ENCODE measurements at regions not wholly inside any gene's neighbourhood (a gene's known extent, or its start where the extent isn't known, plus 50 kb on each side); places are given as distances from the start of the nearest gene placed in this dataset.
"Not testable (repeated sequence)": the region's sequence is repeated elsewhere in the genome, so short reads cannot be mapped to it uniquely, and the experiment has no call there.

GRCh38 chr1:195744256-195744655 lies 864.0 kb downstream of the KCNT2 start:
- in situ Hi-C loops (cut with HindIII; ENCODE audit: low pct_ligation_motif_present, low pct_unique_long_range_greater_than_20kb, low sequenced_read_pairs): no loop called here
- no peak for DNase-seq

DNA sequence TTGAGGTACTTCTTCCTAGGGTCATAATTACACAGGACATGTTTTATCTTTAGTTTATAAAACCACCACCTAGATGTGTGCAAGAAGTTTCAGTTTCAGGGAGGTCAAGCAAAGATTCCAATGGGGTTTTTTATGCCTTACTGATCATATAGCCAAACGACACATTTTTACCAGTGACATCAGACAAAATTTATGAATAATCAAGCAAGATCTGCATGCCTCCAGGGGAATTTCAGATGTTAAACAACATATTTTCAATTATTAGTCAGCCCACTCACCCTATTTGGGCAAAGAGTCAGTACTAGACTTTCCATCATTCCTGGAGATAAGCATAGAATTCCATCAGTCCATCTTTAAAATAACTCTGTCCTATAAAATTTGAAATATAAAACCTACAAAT lies 867.4 kb downstream of the KCNT2 start:
- no peak for DNase-seq
- in situ Hi-C loops (cut with HindIII; ENCODE audit: low pct_ligation_motif_present, low pct_unique_long_range_greater_than_20kb, low sequenced_read_pairs): no loop called here

DNA sequence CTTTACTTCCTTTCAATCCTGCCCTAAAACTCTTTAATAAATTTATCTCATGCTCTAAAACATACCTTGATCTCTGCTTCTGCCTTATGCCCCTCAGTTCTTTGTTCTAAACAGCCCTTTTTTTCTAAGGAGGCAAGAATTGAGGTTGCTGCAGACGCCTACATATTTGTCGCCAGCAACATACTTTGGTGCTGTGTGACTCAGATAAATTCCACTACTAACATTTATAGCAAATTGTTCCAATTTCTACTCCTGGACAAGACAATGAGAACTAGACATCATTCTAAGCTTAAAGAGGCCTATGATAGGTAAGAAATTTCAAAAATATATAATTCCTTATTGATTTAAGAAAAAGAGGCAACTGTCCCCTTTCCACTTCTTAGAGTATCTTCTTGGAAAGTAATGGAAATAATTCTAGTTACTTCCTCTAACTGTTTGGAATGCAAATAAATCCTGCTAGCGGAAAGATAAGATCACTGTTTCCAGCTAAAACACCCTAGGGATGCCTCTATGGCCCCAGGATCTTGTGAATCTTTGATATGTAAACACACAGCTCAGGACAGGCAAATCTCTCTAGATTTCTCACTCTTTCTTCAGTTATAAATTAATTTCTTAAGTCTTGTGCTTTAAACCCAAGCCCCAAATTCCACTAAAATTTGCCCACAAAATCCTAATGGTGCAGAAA lies 869.1 kb downstream of the KCNT2 start:
- in situ Hi-C loops (cut with HindIII; ENCODE audit: low pct_ligation_motif_present, low pct_unique_long_range_greater_than_20kb, low sequenced_read_pairs): no loop called here
- DNase-seq: no peak

- no peak for DNase-seq
- in situ Hi-C loops (cut with HindIII; ENCODE audit: low pct_ligation_motif_present, low pct_unique_long_range_greater_than_20kb, low sequenced_read_pairs): no loop called here
Measured at GRCh38 chr1:195735140-195735539, 873.1 kb downstream of the KCNT2 start.

GRCh38 chr1:195733826-195734225 lies 874.4 kb downstream of the KCNT2 start:
- in situ Hi-C loops (cut with HindIII; ENCODE audit: low pct_ligation_motif_present, low pct_unique_long_range_greater_than_20kb, low sequenced_read_pairs): no loop called here
- peak; percentile 23 for DNase-seq

DNA sequence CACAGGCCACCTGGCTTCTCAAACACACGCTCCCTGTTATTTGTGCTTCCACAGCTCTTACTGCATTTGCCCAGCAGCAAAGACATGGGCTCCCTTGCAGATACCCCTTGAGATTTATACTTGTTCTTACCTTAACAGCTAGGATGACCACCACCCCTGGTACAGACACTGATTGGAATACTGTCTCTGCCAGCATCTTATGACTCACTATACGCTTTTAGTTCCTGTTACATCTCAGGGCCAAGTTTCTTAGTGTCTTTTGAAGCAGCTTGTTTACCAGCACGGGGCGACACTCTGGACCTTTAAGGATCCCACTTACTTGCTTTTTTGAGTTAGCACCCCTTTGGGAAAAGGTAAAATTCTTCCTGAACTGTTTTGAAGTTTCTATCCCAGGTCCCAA lies 874.8 kb downstream of the KCNT2 start:
- in situ Hi-C loops (cut with HindIII; ENCODE audit: low pct_ligation_motif_present, low pct_unique_long_range_greater_than_20kb, low sequenced_read_pairs): no loop called here
- DNase-seq: no peak

DNA sequence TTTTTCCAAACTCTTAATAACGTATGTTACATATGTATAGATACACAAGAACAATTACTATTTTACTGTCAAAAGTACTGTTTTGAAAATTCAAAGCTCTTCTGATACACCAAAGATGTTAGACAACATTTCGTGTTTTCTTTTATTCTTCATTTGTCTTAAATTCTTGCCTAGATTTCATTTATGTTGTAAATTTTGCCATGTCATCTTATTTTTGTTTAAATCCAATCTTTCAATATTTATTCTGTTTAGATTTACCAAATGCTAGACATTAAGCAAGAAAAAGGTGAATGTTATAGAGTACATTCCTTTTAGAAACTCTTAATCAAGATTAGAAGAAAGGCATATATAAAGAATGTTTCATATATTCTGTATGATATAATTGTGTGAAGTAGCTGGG lies 876.9 kb downstream of the KCNT2 start:
- in situ Hi-C loops (cut with HindIII; ENCODE audit: low pct_ligation_motif_present, low pct_unique_long_range_greater_than_20kb, low sequenced_read_pairs): no loop called here
- no peak for DNase-seq

GRCh38 chr1:195723796-195724194 lies 884.4 kb downstream of the KCNT2 start:
- DNase-seq: no peak
- in situ Hi-C loops (cut with HindIII; ENCODE audit: low pct_ligation_motif_present, low pct_unique_long_range_greater_than_20kb, low sequenced_read_pairs): no loop called here

- in situ Hi-C loops (cut with HindIII; ENCODE audit: low pct_ligation_motif_present, low pct_unique_long_range_greater_than_20kb, low sequenced_read_pairs); DNase-seq: not testable (repeated sequence)
Measured at GRCh38 chr1:195722852-195723795, 885.1 kb downstream of the KCNT2 start.

DNA sequence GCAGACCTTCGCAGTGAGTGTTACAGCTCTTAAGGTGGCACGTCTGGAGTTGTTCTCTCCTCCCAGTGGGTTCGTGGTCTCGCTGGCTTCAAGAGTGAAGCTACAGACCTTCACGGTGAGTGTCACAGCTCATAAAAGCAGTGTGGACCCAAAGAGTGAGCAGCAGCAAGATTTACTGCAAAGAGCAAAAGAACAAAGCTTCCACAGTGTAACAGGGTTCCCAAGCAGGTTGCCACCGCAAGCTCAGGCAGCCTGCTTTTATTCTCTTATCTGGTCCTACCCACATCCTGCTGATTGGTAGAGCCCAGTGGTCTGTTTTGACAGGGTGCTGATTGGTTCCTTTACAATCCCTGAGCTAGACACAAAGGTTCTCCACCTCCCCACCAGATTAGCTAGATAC lies 886.1 kb downstream of the KCNT2 start:
- DNase-seq; in situ Hi-C loops (cut with HindIII; ENCODE audit: low pct_ligation_motif_present, low pct_unique_long_range_greater_than_20kb, low sequenced_read_pairs): not testable (repeated sequence)

GRCh38 chr1:195721210-195721971 lies 886.8 kb downstream of the KCNT2 start:
- in situ Hi-C loops (cut with HindIII; ENCODE audit: low pct_ligation_motif_present, low pct_unique_long_range_greater_than_20kb, low sequenced_read_pairs): no loop called here
- DNase-seq: no peak

DNA sequence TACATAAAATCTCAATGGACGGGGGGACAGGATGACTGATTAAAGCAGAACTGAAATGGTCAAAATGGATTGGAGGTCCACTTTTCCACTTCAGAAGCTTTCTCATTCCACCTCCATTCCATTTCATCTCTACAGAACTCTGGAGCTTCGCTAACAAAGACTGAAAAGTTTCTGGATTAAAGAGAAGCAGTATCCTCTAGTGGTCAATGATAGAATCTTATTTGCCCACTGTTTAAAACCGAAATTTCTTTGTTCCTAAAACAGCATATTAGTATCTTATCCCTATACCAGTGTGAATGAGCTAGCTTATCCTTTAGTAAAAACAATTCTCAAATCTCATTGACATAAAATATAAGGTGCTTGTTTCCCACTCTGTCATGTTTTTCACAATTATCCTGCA lies 890.6 kb downstream of the KCNT2 start:
- DNase-seq: peak; percentile 57
- in situ Hi-C loops (cut with HindIII; ENCODE audit: low pct_ligation_motif_present, low pct_unique_long_range_greater_than_20kb, low sequenced_read_pairs): no loop called here

- no peak for DNase-seq
- in situ Hi-C loops (cut with HindIII; ENCODE audit: low pct_ligation_motif_present, low pct_unique_long_range_greater_than_20kb, low sequenced_read_pairs): no loop called here
Measured at GRCh38 chr1:195715652-195716051, 892.6 kb downstream of the KCNT2 start.

GRCh38 chr1:195714248-195714647 lies 894.0 kb downstream of the KCNT2 start:
- in situ Hi-C loops (cut with HindIII; ENCODE audit: low pct_ligation_motif_present, low pct_unique_long_range_greater_than_20kb, low sequenced_read_pairs): no loop called here

GRCh38 chr1:195709821-195710220 lies 898.4 kb downstream of the KCNT2 start:
- DNase-seq: no peak
- in situ Hi-C loops (cut with HindIII; ENCODE audit: low pct_ligation_motif_present, low pct_unique_long_range_greater_than_20kb, low sequenced_read_pairs): no loop called here

More at GRCh38 chr1:195714248-195714647, 894.0 kb downstream of the KCNT2 start:
- no peak for DNase-seq

DNA sequence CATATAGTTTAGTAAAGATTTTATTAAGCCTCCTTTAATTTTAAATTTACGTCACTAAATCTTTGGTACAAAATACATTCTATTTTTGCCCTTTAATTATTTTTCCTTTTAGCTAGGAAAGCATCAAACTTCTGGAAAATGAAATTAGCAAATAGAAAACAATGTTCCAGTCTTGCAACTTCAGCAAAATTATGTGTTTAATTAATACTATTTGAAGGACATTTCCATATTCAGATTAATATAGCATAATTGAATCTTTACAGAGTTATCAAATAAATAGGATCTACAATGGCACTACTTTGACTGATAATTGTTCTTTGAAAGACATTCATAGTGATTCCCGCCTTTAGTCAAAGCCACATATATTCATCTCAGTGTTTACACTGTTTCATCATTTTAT lies 904.2 kb downstream of the KCNT2 start:
- no peak for DNase-seq

DNA sequence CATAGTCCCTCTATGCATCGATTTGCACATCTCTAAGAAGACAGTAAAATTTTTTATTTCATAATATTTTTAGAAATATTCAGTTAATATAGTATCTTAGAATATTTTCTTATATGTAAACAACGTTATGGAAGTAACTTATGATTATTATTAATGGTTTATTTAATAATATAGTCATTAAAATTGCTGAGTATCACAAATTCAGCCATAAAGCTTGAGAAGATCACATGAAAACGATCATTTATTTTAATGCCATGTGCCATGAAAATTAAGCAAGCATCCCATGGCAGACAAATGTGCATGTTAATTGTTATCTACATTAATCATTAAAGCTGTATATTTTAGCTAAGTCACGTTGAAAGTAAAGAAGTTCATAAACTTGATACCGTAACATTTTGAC lies 907.1 kb downstream of the KCNT2 start:
- in situ Hi-C loops (cut with HindIII; ENCODE audit: low pct_ligation_motif_present, low pct_unique_long_range_greater_than_20kb, low sequenced_read_pairs): no loop called here
- DNase-seq: no peak

More for the DNA sequence above, 904.2 kb downstream of the KCNT2 start:
- in situ Hi-C loops (cut with HindIII; ENCODE audit: low pct_ligation_motif_present, low pct_unique_long_range_greater_than_20kb, low sequenced_read_pairs): no loop called here

- no peak for DNase-seq
- in situ Hi-C loops (cut with HindIII; ENCODE audit: low pct_ligation_motif_present, low pct_unique_long_range_greater_than_20kb, low sequenced_read_pairs): no loop called here
Measured at GRCh38 chr1:195697130-195697529, 911.1 kb downstream of the KCNT2 start.

- no peak for DNase-seq
- in situ Hi-C loops (cut with HindIII; ENCODE audit: low pct_ligation_motif_present, low pct_unique_long_range_greater_than_20kb, low sequenced_read_pairs): no loop called here
Measured at GRCh38 chr1:195686764-195687163, 921.5 kb downstream of the KCNT2 start.
